Vagina (tissue), 2 donors: ENCODE measurements at regions not wholly inside any gene's neighbourhood (a gene's known extent, or its start where the extent isn't known, plus 50 kb on each side); places are given as distances from the start of the nearest gene placed in this dataset.
"Not testable (repeated sequence)": the region's sequence is repeated elsewhere in the genome, so short reads cannot be mapped to it uniquely, and the experiment has no call there.

Experiments
- DNase-seq, 2 donors: peaks; one replicate each; pipeline ENCODE4 v3.0.0-alpha.2; 2017; ENCODE audit errors: extremely low spot score in 2 of 2
- H3K27ac ChIP-seq: fragments of 200-600 bp; sonication (generic); one replicate; pipeline ENCODE4 v1.5.1; 2019
- H3K27me3 ChIP-seq: fragments of 200-600 bp; sonication (generic); one replicate; pipeline ENCODE4 v1.5.1; 2019
- H3K36me3 ChIP-seq, 2 donors: fragments of 200-600 bp; sonication (generic); one replicate each; pipeline ENCODE4 v1.5.1; 2017 to 2019
- H3K4me1 ChIP-seq: fragments of 200-600 bp; sonication (generic); one replicate; pipeline ENCODE4 v1.5.1; 2019
- H3K4me3 ChIP-seq, 2 donors: fragments of 200-600 bp; sonication (generic); 1 replicate in 1 of 2; 2 replicates in 1 of 2; pipeline ENCODE4 v1.5.1; 2016 to 2019
- H3K9me3 ChIP-seq: fragments of 200-600 bp; sonication (generic); one replicate; pipeline ENCODE4 v1.5.1; 2019
- POLR2A ChIP-seq, 2 donors: fragments of 450-650 bp; IDR thresholded peaks; one replicate each; pipeline ENCODE4 v1.6.1; 2017; ENCODE audit warnings: antibody characterized with exemption in 2 of 2, mild to moderate bottlenecking in 2 of 2, moderate library complexity in 2 of 2
- POLR2AphosphoS5 ChIP-seq, 2 donors: sonication (generic); formaldehyde crosslinking; IDR thresholded peaks; one replicate each; pipeline ENCODE4 v1.9.0; 2017; ENCODE audit warnings: antibody characterized with exemption in 2 of 2, mild to moderate bottlenecking in 2 of 2, low read depth in 1 of 2; ENCODE audit not compliant: insufficient read depth in 1 of 2
- intact Hi-C: fragments of 100-400 bp; cut with DNase I; formaldehyde crosslinking; loops from one replicate; pipeline ENCODE4 v1.15.1; 2023
- TF ChIP-seq, protein P1 (sequence below), 3 experiments: fragments of 450-650 bp in 2 of 3; fragments of 200-600 bp in 1 of 3; sonication (generic) in 1 of 3; IDR thresholded peaks; one replicate each; pipeline ENCODE4 v1.5.1; 2017 to 2019; ENCODE audit warnings: antibody characterized with exemption in 3 of 3, mild to moderate bottlenecking in 2 of 3, moderate library complexity in 2 of 3

DNA sequence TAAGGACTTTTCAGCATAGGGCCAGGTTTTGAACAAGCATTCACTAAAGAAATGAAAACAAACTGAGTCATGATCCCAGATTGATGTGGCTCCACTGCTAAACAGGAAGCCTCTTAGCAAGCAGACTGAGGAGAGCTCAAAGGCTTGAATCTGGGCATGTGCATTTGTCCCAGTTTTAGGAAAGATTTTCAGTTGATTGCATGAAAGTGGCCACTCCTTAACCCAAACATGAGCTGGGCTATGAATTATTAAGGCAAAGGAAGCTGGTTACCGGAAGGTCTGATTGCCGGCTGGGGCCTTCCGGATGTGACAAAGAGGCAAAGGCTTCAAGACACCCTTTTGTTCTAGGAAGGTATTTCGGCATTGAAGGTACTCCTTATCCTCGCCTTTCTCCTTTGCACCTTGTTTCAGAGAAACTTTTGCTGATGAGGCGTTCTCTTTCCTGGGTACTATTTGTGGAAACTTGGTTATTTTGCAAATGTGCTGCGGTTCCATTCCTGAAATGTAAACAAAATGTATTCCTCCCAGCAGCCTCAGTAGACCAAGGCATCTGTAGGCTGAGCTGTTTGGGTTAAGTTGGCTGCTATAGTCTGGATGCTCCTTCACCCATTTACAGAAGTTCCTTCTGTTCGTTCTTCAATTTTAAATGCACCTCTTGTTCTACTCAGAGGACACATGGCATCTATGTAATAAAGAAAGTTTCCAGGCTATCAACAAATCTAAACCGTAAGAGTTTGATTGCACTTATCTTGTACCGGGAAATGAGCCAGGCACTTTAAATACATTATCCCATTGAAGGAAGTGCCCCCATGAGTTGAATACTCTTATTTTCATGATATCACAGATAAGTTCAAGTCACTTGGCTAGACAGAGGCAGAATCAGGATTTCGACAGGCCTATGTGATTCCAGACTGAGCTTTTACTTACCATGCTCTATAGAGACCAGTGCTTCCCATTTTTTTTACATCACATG is 115.6 kb upstream of the METAP2 start:
- H3K36me3 ChIP-seq = no peaks in the 10 kb centered on the region
- no peak overlapping the region for H3K4me3 ChIP-seq
- DNase-seq = no peak
- intact Hi-C loops = no loop called here
- no peaks in the 10 kb centered on the region for H3K4me1 ChIP-seq
- TF ChIP-seq, protein P1, sequence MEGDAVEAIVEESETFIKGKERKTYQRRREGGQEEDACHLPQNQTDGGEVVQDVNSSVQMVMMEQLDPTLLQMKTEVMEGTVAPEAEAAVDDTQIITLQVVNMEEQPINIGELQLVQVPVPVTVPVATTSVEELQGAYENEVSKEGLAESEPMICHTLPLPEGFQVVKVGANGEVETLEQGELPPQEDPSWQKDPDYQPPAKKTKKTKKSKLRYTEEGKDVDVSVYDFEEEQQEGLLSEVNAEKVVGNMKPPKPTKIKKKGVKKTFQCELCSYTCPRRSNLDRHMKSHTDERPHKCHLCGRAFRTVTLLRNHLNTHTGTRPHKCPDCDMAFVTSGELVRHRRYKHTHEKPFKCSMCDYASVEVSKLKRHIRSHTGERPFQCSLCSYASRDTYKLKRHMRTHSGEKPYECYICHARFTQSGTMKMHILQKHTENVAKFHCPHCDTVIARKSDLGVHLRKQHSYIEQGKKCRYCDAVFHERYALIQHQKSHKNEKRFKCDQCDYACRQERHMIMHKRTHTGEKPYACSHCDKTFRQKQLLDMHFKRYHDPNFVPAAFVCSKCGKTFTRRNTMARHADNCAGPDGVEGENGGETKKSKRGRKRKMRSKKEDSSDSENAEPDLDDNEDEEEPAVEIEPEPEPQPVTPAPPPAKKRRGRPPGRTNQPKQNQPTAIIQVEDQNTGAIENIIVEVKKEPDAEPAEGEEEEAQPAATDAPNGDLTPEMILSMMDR (IDR thresholded peaks at IDR 0.05) = no peak
- TF ChIP-seq POLR2AphosphoS5 (IDR thresholded peaks at IDR 0.05; ENCODE audit: insufficient read depth in 1 of 2, low read depth in 1 of 2) (no peak), POLR2A (IDR thresholded peaks at IDR 0.05) (no peak)
- no peak overlapping the region for H3K27ac ChIP-seq
- no peaks in the 10 kb centered on the region for H3K9me3 ChIP-seq
- H3K27me3 ChIP-seq = no peaks in the 10 kb centered on the region

DNA sequence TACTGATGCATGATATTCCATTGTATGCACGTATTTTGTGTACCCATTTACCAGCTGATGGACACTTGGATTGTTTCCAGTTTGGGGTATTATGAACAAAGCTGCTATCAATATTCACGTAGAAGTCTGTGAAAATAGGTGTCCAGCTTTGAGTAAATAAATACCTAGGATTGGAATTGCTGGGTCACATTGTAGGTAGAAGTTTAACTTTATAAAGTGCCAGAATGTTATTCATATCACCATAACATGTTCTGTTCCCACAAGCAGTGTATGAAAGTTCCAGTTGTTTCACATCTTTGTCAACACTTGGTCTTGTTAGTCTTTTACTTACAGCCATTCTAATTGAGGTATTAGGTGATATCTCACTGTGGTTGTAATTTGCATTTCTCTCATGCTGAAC is 108.0 kb upstream of the METAP2 start:
- DNase-seq = no peak
- H3K4me3 ChIP-seq = no peak overlapping the region
- intact Hi-C loops = no loop called here
- no peaks in the 10 kb centered on the region for H3K9me3 ChIP-seq
- no peak overlapping the region for H3K27ac ChIP-seq
- no peaks in the 10 kb centered on the region for H3K4me1 ChIP-seq
- H3K27me3 ChIP-seq = no peaks in the 10 kb centered on the region
- TF ChIP-seq POLR2AphosphoS5 (IDR thresholded peaks at IDR 0.05; ENCODE audit: insufficient read depth in 1 of 2, low read depth in 1 of 2) (no peak), POLR2A (IDR thresholded peaks at IDR 0.05) (no peak)
- TF ChIP-seq, protein P1 (IDR thresholded peaks at IDR 0.05) = no peak
- no peaks in the 10 kb centered on the region for H3K36me3 ChIP-seq

DNA sequence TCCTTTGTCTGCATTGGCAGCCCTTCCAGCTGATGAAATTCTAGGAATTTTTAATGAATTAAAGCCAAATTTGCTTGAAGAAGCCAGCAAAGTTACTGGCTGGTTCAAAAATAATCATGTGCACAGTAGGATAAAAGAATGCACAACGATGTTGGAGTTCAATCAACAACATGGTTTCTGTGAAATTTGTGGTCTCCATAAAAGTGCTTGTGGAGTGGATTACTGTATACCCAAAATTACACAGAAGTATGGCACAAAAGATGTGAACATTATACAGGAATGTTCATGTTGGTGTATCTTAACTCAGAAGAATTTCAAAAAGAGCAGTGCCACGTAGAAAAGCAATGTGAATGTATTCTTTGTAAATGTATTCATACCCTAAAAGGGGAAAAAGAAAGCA is 105.0 kb upstream of the METAP2 start:
- no peak for DNase-seq
- TF ChIP-seq, protein P1 (IDR thresholded peaks at IDR 0.05) = no peak
- TF ChIP-seq POLR2AphosphoS5 (IDR thresholded peaks at IDR 0.05; ENCODE audit: insufficient read depth in 1 of 2, low read depth in 1 of 2) (no peak), POLR2A (IDR thresholded peaks at IDR 0.05) (no peak)
- Histone ChIP-seq H3K4me3 (no peak overlapping the region), H3K9me3 (no peaks in the 10 kb centered on the region), H3K27ac (no peak overlapping the region), H3K27me3 (no peaks in the 10 kb centered on the region), H3K36me3 (no peaks in the 10 kb centered on the region), H3K4me1 (no peaks in the 10 kb centered on the region)
- intact Hi-C loops = no loop called here

DNA sequence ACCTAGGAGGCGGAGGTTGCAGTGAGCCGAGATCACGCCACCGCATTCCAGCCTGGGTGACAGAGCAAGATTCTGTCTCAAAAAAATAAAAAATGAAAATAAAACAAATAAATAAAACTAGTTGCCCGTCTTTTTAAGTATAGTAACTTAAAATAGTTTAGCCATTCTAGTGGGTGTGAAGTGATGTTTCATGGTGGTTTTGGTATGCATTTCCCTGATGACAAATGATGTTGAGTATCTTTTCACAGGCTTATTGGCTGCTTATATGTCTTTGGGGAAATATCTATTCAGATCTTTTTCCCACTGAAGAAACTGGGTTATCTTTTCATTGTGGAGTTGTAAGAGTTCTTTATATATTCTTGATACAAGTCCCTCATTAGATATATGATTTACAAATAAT is 102.4 kb upstream of the METAP2 start:
- intact Hi-C loops = no loop called here
- DNase-seq = no peak
- TF ChIP-seq, protein P1 (IDR thresholded peaks at IDR 0.05) = no peak
- TF ChIP-seq POLR2A (IDR thresholded peaks at IDR 0.05) = no peak
- H3K27me3 ChIP-seq = no peaks in the 10 kb centered on the region
- H3K4me1 ChIP-seq = no peaks in the 10 kb centered on the region
- H3K4me3 ChIP-seq = no peak overlapping the region
- H3K36me3 ChIP-seq = no peaks in the 10 kb centered on the region
- H3K9me3 ChIP-seq = no peaks in the 10 kb centered on the region
- no peak overlapping the region for H3K27ac ChIP-seq

DNA sequence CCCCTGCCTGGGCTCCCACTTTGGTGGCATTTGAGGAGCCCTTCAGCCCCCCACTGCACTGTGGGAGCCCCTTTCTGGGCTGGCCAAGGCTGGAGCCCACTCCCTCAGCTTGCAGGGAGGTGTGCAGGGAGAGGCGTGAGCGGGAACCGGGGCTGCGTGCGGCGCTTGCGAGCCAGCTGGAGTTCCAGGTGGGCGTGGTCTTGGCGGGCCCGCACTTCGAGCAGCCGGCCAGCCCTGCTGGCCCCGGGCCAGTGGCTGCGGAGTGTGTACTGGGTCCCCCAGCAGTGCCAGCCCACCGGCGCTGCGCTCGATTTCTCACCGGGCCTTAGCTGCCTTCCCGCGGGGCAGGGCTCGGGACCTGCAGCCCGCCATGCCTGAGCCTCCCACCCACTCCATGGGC is 94.5 kb upstream of the METAP2 start:
- H3K9me3 ChIP-seq, intact Hi-C loops, H3K36me3 ChIP-seq, H3K27me3 ChIP-seq, H3K4me3 ChIP-seq, H3K4me1 ChIP-seq, DNase-seq, H3K27ac ChIP-seq: not testable (repeated sequence)

DNA sequence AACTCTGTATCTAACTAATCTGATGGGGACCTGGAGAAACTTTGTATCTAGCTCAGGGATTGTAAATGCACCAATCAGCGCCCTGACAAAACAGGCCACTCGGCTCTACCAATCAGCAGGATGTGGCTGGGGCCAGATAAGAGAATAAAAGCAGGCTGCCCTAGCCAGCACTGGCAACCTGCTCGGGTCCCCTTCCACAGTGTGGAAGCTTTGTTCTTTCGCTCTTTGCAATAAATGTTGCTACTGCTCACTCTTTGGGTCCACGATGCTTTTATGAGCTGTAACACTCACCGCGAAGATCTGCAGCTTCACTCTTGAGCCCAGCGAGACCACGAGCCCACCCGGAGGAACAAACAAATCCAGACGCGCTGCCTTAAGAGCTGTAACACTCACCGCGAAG is 93.6 kb upstream of the METAP2 start:
- H3K9me3 ChIP-seq, H3K4me1 ChIP-seq, H3K27ac ChIP-seq, H3K36me3 ChIP-seq, H3K27me3 ChIP-seq, DNase-seq, intact Hi-C loops, H3K4me3 ChIP-seq: not testable (repeated sequence)
